ENCODE measurements at regions not wholly inside any gene's neighbourhood (a gene's known extent, or its start where the extent isn't known, plus 50 kb on each side); places are given as distances from the start of the nearest gene placed in this dataset.
A peak's percentile ranks its signal among the peaks of the same experiment; 100 is the strongest.
"Not testable (repeated sequence)": the region's sequence is repeated elsewhere in the genome, so short reads cannot be mapped to it uniquely, and the experiment has no call there.

DNA sequence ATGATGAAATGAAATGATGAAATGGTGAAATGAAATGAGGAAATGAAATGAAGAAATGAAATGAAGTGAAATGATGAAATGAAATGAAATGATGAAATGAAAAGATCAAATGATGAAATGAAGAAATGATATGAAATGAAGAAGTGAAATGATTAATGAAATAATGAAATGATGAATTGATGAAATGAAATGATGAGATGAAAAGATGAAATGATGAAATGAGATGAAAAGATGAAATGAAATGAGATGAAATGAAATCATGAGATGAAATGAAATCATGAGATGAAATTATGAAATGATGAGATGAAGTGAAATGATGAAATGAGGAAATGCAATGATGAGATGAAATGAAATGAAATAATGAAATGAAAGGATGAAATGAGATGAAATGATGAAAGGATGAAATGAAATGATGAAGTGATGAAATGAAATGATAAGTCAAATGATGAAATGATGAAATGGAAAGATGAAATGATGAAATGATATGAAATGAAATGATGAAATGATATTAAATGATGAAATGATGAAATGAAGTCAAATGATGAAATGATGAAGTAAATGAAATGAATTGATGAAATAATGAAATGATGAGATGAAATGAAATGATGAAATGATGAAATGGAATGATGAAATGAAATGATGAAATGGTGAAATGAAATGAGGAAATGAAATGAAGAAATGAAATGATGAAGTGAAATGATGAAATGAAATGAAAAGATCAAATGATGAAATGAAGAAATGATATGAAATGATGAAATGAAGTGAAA lies 220.9 kb upstream of the VKORC1L1 start:
- H3K36me3 Mint-ChIP-seq (ENCODE audit: low read depth); H3K4me3 Mint-ChIP-seq; H3K27ac Mint-ChIP-seq; H3K9me3 Mint-ChIP-seq; H3K4me1 Mint-ChIP-seq; H3K27me3 Mint-ChIP-seq (ENCODE audit: low read depth): not testable (repeated sequence)

DNA sequence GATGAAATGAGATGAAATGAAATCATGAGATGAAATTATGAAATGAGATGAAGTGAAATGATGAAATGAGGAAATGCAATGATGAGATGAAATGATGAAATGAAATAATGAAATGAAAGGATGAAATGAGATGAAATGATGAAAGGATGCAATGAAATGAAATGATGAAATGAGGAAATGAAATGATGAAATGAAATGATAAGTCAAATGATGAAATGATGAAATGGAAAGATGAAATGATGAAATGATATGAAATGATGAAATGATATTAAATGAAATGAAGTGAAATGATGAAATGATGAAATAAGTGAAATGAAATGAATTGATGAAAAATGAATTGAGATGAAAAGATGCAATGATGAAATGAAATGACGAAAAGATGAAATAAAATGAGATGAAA lies 220.2 kb upstream of the VKORC1L1 start:
- H3K4me3 Mint-ChIP-seq; H3K9me3 Mint-ChIP-seq; H3K27me3 Mint-ChIP-seq (ENCODE audit: low read depth); H3K27ac Mint-ChIP-seq; H3K4me1 Mint-ChIP-seq; H3K36me3 Mint-ChIP-seq (ENCODE audit: low read depth): not testable (repeated sequence)

DNA sequence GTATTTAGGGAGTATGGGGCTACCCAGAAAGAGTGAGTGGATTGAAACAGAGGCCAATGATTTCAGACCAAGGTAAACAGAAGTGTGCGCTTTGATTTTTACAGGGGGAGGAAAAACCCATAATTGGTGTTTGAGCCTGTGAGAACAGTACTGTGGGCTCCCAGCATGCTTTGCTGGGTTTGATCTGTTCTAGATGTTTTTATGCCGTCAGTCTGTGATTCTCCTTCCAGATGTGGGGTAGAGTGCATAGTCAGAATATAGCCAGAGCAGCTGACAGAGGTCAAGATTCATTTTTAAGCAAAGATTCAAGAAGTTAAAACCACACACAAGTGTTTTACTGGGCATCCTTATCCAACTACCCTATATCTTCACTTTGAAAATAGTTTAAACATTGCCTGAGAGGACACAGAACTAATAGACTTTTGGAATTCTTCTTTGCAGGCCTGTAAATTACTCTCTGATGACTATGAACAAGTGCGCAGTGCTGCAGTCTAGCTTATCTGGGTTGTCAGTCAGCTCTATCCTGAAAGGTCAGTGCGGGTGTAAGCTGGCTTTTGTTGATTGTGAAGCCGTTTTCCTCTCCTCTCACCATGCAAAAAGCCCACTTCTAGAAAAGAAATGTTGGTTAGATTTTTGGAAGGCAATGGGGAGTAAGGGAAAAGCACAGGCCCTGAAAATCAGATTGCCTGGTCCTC lies 216.2 kb upstream of the VKORC1L1 start:
- not testable (repeated sequence) for H3K4me1 Mint-ChIP-seq; H3K36me3 Mint-ChIP-seq (ENCODE audit: low read depth); H3K27ac Mint-ChIP-seq; H3K9me3 Mint-ChIP-seq; H3K27me3 Mint-ChIP-seq (ENCODE audit: low read depth); H3K4me3 Mint-ChIP-seq

DNA sequence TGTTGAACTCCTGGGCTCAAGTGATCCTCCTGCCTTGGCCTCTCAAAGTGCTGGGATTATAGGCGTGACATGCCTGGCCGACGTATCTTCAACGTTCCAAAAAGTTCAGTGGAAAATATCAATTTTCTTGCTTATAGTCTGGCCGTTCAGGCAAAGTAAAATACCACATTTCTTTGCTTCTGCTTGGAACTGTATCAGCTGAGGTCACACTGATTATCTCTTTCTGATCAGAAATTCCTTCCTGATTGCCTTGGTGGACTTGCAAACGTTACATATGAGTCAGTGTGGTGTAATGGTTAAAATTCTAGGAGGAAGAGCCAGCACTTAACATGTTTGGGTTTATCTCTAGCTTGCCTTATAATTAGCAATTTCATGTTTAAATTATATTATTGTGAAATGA lies 189.5 kb upstream of the VKORC1L1 start:
- H3K36me3 Mint-ChIP-seq (ENCODE audit: low read depth); H3K4me3 Mint-ChIP-seq; H3K4me1 Mint-ChIP-seq; H3K9me3 Mint-ChIP-seq; H3K27me3 Mint-ChIP-seq (ENCODE audit: low read depth); H3K27ac Mint-ChIP-seq: not testable (repeated sequence)

GRCh38 chr7:65699026-65699714 lies 173.7 kb upstream of the VKORC1L1 start:
- not testable (repeated sequence) for H3K9me3 Mint-ChIP-seq; H3K36me3 Mint-ChIP-seq (ENCODE audit: low read depth); H3K4me1 Mint-ChIP-seq; H3K4me3 Mint-ChIP-seq; H3K27me3 Mint-ChIP-seq (ENCODE audit: low read depth)
- H3K27ac Mint-ChIP-seq = peak overlapping the region in 2 of 3 experiments; percentile 30 to 50

DNA sequence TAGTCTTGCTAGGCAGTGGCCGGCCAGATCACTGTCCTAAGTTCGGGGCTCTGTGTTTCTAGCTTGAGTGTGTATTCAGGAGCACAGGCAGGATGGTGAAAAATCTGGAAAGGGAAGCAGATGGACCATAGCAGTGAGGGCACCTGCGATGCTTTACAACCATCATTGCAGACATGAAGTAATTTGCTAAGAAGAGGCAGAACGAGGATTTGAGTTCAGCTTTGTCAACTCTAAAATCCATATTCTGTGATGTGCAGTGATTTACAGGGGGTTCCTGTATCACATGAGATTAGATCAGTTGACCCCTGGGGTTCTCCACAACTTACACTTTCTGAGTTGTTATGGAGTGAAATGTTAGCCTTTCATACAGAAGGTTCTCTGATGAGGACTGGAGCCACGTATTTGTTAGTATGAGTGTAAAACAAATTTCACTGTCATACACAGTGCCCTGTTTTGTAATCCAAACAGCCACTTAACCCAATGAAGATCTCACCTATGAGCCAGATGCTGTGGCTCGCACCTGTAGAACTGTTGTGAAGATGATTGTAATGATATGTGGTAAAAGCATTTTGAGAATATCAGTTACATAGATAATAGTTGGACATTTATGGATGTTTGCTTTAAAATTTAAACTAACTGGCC lies 173.0 kb upstream of the VKORC1L1 start:
- H3K36me3 Mint-ChIP-seq (ENCODE audit: low read depth); H3K4me1 Mint-ChIP-seq; H3K27ac Mint-ChIP-seq; H3K4me3 Mint-ChIP-seq; H3K9me3 Mint-ChIP-seq; H3K27me3 Mint-ChIP-seq (ENCODE audit: low read depth): not testable (repeated sequence)

DNA sequence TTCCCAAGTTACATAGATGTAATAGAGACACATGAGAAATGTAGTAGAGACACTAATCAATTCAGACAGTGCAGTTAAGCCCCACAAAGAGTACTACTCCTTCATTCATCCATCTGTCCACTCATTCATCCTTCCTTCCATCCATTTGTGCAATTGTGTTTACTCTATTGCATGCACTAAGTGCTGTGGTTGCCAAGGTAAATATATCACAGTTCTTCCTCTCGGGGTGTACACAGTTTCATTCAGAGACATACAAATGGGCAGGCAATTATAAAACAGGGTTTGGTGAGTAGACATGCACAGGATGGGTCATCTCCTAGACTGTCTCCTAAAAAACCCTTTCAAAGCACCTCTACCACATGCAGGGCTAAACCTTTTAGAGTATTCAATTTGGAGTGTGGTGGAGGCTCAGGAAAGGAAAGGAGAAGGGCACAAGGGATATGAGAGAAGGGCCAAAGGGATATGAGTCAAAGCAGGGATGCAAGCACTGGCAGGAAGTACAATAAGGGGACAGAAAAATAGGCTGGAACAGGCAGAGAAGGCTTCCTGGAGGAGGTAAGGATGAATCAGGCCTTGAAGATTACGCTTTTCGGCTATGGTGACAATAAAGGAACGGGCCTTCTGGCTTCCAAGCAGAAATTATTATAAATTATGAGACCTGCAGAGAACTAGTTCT lies 153.6 kb upstream of the VKORC1L1 start:
- peaks cover 15% of the 10 kb centered on the region for H3K36me3 Mint-ChIP-seq (ENCODE audit: low read depth)
- not testable (repeated sequence) for H3K4me1 Mint-ChIP-seq; H3K27ac Mint-ChIP-seq; H3K27me3 Mint-ChIP-seq (ENCODE audit: low read depth); H3K4me3 Mint-ChIP-seq; H3K9me3 Mint-ChIP-seq

DNA sequence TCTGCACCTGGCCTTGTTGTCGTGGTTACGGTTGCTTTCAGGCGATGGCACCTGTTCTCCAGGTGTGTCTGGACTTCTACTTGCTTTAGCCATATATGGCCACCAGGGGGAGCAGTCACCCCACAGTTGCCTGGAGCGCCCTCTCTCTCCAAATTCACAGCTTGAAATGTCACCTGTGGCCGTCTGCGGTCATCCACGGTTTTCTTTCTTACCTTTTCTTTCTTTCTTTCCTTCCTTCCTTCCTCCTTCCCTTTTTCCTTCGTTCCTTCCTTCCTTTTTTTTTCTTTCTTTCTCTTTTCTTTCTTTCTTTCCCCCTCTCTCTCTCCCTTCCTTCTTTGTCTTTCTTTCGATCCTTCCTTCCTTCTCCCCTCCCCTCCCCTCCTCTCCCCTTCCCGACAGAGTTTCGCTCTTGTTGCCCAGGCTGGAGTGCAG lies 150.5 kb upstream of the VKORC1L1 start:
- H3K4me3 Mint-ChIP-seq = no peak overlapping the region
- H3K27me3 Mint-ChIP-seq (ENCODE audit: low read depth) = no peaks in the 10 kb centered on the region
- H3K27ac Mint-ChIP-seq = no peak overlapping the region
- peaks cover 5% of the 10 kb centered on the region for H3K9me3 Mint-ChIP-seq
- TF ChIP-seq CTCF (IDR thresholded peaks at IDR 0.05; ENCODE audit: unreplicated experiment in 3 of 3) = peak; percentile 77 to 78 (median 78)
- H3K4me1 Mint-ChIP-seq = no peaks in the 10 kb centered on the region
- peaks cover 32% of the 10 kb centered on the region for H3K36me3 Mint-ChIP-seq (ENCODE audit: low read depth)

DNA sequence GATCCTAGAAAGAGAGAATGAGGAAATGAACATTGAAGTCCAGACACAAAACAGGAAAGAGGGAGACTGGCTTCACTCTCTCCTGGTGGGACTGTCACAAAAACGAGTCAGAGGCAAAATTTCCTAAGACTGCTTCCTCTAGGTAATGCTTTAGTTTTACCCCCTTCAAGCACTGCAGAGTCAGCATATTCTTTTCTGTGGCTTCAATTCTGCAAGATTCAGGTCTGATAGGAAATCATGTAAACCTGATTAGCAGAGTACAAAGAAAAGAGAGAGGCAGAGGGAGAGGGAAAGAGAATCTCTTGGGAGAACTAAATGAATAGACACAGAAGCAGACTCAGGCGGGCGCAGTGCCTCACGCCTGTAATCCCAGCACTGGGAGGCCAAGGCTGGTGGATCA lies 145.7 kb upstream of the VKORC1L1 start:
- not testable (repeated sequence) for H3K27ac Mint-ChIP-seq; H3K4me1 Mint-ChIP-seq; H3K27me3 Mint-ChIP-seq (ENCODE audit: low read depth); H3K4me3 Mint-ChIP-seq; H3K9me3 Mint-ChIP-seq
- peaks cover 28% of the 10 kb centered on the region for H3K36me3 Mint-ChIP-seq (ENCODE audit: low read depth)
